ENCODE measurements at regions not wholly inside any gene's neighbourhood (a gene's known extent, or its start where the extent isn't known, plus 50 kb on each side); places are given as distances from the start of the nearest gene placed in this dataset.
"Not testable (repeated sequence)": the region's sequence is repeated elsewhere in the genome, so short reads cannot be mapped to it uniquely, and the experiment has no call there.

DNA sequence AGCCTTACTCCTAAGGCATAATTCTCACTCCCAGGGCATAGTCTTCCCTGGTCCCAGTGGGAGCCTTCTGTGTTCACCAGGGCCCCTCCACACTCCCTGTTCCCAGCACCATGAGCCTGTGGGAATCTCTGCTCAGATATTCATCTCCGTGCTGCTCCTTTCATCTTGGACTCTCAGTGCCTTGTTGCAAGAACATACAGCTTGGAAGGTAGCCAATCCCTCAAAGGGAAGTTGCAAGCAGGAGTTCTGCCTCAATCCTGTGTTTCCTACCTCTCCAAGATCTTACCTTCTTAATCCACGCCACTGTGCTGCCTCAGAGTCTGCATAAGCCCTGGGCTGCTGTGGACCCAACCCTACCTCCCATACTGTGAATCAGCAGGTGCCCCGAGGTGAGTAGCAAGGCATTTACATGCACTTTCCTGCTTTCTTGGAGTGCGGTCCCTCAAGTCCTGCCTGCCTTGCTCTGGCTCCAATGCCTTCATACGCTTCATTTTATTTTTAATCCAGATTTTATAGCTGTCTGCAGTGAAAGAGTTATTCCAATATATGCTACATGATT lies 413.8 kb upstream of the RAB6C start:
- DNase-seq (ENCODE audit: low read depth), result no peak

- not testable (repeated sequence) for DNase-seq (ENCODE audit: low read depth)
Measured at GRCh38 chr2:129570812-129571211, 408.7 kb upstream of the RAB6C start.

DNA sequence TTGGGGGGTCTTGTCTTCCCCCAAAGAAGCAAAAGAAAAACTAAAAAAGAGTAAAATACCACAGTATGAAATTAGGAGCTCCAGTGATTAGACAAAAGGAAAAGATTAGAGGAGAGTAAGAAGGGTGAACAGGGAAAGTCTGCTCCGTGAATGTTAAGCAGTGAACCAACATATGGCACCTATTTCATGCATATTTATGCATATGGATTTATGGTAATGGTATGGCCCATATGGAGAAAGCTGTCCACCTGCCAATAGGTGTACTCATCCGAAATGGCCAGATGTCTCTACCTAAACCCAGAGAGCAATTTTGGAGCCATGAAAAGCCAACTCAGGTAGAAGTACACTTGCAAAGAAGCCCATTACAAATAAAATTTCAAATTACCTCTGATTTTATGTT lies 404.0 kb upstream of the RAB6C start:
- no peak for DNase-seq (ENCODE audit: low read depth)

DNA sequence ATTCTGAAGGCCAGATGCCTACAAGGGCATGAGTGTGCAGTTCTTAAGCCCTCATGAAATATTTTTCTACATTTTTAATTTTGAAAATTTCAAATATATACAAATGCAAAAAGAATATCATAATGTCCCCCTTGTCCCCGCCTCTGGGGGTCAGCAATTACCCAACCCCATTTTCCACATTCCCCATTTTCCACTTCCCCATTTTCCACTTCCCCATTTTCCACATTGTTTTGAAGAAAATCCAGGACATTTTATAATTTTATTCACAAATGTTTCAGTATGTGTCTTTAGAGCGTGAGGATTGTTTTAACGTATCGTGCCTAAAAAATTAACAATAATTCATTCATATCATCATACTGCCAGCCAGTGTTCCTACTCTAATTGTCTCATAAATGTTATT lies 403.6 kb upstream of the RAB6C start:
- no peak for DNase-seq (ENCODE audit: low read depth)

DNA sequence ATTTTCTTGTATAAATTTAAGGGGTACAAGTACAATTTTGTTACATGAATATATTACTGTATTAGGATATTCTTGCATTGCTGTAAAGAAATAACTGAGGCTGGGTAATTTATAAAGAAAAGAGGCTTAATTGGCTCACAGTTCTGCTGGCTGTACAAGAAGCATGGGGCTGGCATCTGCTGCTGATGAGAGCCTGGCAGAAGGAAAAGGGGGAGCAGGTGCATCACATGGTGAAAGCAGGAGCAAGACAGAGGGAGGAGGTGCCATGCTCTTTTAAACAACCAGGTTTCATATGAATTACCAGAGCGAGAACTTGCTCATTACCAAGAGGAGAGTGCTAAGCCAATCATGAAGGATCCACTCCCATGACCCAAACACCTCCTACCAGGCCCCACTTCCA lies 399.5 kb upstream of the RAB6C start:
- no peak for DNase-seq (ENCODE audit: low read depth)

DNA sequence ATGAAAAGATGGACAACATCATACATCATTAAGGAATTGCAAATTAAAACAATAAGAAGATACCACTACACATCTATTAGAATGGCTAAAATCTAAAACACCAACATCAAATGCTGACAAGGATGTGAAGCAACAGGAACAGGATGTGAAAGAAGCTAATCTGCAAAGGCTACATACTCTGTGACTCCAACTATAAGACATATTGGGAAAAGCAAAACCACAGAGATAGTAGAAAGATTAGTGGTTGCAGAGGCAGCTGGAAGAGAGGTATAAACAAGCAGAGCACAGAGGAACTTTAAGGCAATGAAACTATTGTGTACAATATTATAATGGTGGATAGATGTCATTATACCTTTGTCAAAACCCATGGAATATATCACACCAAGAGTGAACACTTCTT lies 393.7 kb upstream of the RAB6C start:
- no peak for DNase-seq (ENCODE audit: low read depth)

DNA sequence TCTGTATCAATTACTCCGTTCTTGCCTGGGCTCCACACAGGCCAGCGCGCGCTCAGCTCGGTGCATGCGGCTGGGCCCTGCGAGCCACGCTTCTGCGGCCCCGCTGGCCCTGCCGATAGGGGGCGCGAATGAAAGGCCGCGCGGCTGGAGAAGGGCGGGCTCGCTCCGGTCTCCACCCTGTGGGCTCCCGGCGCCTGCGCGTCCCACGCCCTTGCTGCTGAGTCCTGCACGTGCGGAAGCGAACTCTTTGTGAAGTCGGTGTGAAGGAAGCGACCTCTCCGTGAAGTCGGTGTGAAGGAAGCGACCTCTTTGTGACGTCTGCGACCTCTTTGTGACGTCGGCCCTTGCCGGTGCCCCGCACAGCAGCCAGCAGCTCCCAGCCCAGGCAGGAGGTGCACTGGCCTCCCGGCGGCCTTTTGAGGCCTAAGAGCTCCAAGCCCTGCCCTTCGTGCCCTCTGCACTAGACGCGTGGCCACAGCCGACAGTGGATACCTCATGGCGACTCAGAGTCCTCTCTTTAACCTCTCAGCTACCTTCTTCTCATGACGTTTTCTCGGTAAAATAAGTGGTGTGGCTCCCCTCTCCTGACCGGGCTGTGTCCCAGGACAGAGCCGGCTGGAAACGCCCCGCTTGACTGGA lies 391.9 kb upstream of the RAB6C start:
- no peak for DNase-seq (ENCODE audit: low read depth)

DNA sequence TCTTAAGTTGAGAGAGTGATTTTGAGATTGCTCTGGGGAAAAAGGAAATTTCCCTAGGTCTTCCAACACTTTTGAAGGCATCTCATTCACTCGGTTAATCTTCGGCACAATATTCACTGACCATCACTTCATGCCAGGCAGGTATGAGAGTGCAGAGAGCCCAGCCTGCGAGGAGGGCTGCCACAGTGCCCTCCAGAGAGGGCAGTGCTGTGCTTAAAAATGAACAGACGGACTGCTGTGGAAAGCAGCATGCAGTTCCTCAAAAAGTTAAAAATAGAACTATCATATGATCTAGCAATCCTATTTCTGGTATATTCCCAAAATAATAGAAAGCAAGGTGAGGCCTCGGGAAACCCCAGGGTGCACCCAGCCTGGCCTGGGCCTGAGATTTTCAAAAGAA lies 374.9 kb upstream of the RAB6C start:
- DNase-seq (ENCODE audit: low read depth), result no peak

DNA sequence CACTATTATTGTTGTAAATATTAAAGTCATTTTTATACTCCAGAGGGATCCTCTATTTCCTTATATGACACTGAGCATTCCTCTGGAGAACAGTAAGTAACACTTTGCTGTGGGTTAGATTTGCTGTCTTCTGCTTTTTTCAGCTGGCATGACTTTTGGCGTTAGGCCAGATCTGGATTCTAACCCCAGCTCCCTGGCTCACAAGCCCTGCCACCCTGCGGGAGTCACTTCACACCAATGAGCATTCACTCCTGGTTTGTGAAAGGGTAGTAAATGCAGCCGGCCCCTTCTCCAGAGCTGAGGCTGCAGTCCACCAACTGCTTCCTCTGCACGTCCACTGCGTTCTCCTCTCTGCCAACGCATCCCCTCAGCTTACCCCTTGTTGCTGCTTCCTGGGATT lies 373.8 kb upstream of the RAB6C start:
- DNase-seq (ENCODE audit: low read depth), result no peak

DNA sequence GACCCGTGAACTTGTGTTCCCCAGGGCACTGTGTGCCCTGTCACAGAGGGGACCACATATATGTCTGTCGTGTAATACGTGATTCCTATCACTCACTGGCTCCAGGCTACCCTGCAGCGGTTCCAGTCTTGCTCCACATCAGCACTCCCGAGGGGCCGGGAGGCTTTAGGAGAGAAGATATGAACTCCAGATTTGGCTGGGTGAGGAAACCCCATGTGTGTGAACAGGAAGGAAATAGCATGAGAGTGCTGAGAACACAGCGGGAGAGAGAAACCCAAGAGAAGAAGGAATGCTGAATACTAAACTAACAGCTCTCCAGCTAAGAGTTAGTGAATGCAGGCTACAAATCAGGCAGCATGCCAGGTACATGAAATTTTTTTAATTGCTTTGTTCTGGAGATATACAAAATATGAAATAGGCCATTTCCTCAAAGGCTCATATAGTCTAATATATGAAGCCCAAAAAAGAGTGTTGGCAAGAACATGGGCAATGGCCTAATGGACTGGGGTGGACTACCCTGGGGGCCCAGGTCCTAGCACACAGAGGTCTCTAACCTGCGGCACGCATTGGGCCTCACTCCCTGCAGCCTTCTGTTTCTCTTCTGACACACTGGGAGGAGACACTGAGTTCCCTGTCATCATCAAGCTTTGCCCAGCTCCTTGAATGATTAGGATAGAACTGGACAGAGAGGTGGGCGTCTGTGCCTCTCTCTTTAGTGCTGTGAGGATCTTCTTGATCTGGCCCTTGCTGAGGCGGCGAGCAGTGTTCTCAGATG lies 372.8 kb upstream of the RAB6C start:
- no peak for DNase-seq (ENCODE audit: low read depth)

DNA sequence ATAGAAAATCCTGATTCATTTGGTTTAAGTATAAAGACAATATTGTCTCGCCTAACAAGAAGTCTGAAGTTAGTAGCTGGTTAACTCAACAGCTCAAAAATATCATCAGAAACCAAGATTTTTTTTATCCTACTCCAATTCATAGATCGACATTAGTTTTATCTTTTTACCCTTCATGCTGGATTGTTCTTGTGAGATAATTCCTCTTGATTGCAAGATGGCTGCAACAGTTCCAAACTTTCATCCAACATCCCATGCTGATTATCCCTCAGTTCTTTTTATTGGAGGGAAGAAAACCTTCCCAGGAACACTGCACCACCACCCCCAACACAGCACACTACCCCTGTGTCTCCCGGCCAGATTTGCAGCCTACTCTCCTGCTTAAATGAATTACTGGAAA lies 370.2 kb upstream of the RAB6C start:
- DNase-seq (ENCODE audit: low read depth), result no peak

DNA sequence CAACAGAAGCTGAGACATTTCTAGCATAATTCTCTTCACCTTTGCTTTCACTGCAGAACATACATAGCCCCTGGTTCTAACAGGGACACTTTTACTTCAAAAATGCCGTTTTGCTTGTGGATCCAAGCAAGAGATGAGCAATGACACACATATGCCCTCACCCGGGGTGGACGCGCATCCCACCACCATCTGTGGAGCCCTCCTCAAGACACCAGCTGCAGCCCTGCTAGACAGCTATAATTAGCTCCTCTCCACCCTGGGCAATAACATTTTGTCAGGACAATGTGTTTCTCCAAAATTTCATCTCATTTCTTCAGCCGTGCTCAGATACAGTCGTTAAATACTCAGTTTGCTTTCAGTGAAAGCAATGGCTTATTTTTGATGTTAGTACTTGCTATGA lies 368.7 kb upstream of the RAB6C start:
- no peak for DNase-seq (ENCODE audit: low read depth)

DNA sequence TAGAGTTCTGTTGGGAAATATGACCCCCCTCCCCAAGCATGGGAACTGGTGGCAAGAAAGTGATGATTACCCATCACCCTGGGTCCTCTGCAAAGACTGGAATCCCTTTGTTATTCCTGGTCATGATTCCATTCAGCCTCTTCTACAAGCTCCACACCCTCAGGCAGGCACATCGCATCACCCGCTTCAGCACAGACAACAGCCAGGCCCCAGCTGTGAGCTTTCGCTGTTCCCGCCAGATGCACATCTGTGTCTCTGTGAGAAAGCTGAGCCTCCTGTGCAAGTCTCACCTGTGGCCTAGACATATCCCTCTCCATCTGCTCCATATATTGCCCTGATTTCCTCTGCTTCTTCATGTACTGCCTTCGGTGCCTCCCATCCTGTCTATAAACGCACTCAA lies 368.0 kb upstream of the RAB6C start:
- DNase-seq (ENCODE audit: low read depth), result no peak

DNA sequence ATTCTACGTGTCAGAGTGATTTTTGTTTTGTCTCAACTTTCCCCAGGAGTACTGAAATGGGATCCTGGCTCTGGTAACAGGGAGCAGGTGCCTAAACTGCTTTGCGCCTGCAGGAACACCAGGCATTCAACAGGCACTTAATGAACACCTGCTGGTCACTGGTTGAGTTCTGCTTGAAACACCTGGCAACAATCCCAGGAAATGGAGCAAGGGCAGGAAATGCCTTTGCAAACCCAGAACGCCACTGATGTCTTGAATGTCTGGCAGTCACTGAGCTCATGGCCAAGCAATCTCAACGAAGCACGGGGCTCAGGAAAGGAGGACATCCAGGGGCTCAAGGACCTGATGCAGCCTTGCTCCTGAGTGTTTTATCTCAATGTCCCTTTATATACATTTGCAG lies 360.0 kb upstream of the RAB6C start:
- DNase-seq (ENCODE audit: low read depth), result no peak

- no peak for DNase-seq (ENCODE audit: low read depth)
Measured at GRCh38 chr2:129620411-129620810, 359.1 kb upstream of the RAB6C start.

DNA sequence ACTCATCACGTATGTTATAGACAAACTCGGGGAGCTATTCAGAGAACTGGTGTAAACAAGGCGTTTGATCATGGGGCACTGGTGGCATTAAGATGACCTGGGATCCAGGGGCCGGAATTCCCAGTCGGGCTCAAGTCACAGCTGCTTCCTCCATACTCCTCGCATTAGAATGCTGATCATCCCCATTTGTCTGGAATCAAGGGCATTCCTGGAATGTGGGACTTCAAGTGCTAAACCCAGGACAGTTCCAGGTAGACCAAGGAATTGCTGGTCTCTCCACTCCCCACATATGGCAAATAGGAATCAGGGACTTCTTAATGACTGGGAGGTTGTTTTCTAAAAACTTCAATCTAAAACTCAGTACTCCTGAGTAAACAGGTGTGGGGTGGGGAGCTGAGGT lies 355.7 kb upstream of the RAB6C start:
- DNase-seq (ENCODE audit: low read depth), result no peak

DNA sequence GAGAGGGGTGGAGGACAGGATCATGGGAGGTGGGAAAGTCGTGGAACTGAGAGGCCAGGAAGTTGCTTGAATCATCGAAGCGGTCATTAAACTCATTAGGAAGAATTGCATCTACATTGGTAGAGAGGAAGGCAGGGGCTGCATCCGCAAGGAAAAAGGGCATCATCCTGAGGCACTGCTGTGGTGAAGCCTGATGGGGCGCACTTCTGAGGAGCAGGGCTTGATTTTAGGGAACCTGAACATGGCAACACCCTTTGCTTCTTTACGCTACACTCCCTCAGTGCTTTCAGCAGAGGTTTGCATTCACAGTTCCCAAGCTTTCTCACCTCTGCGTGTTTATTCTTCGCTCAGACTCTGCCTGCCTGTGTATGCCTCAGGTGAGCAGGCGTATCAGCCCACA lies 352.0 kb upstream of the RAB6C start:
- no peak for DNase-seq (ENCODE audit: low read depth)

- no peak for DNase-seq (ENCODE audit: low read depth)
Measured at GRCh38 chr2:129636692-129637091, 342.8 kb upstream of the RAB6C start.

- no peak for DNase-seq (ENCODE audit: low read depth)
Measured at GRCh38 chr2:129641371-129641770, 338.1 kb upstream of the RAB6C start.

- no peak for DNase-seq (ENCODE audit: low read depth)
Measured at GRCh38 chr2:129642526-129643043, 336.9 kb upstream of the RAB6C start.

DNA sequence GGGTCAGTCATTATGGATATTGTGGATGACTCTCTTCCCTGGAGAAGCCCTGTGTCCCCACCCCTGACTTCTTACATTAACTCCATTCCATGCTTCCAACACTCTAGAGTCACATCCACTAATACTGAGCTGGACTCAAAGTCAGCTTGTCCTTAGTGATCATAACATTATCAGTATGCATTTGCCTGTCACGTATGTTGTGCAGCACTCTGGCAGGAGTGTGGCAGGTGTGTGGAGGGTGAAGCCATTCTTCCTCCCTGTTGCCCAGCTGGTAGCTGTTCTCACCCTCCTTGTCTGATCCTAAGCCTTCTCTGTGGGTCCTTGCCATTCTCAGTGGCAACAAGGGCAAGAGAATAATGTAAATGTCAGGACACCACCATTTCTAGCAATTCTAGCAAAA lies 334.1 kb upstream of the RAB6C start:
- DNase-seq (ENCODE audit: low read depth), result no peak

DNA sequence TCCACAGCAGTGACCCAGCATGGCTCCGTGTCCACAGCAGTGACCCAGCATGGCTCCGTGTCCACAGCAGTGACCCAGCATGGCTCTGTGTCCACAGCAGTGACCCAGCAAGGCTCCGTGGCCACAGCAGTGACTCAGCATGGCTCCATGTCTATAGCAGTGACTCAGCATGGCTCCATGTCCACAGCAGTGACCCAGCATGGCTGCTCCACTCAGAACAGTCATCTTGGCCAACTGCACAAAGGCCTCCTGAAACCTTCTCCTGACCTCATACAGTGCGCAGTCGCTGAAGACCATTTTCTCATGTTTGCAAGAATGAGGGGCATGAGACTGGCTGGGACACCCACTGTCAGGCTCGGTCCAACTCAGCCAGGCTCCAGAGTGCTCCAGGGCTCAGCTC lies 333.4 kb upstream of the RAB6C start:
- no peak for DNase-seq (ENCODE audit: low read depth)

DNA sequence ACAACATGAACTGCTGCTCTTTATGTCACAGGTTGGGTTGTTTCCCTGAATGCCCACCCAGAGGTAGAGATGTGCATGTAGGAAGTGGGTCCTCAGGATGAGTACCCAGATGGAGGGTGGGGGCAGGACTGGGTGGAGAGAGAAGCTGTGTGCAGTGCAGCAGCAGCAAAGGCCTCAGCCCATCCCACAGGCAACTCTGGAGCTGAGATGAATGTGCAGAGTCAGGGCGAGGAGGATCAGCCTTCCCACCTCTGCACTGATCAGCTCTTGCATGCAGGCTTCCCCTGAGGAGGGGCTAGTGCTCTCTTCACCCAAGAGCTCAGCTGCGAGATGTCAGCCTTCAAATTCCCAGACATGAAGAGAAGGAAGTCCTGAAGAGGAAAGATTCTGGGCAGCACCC lies 326.2 kb upstream of the RAB6C start:
- DNase-seq (ENCODE audit: low read depth), result no peak

DNA sequence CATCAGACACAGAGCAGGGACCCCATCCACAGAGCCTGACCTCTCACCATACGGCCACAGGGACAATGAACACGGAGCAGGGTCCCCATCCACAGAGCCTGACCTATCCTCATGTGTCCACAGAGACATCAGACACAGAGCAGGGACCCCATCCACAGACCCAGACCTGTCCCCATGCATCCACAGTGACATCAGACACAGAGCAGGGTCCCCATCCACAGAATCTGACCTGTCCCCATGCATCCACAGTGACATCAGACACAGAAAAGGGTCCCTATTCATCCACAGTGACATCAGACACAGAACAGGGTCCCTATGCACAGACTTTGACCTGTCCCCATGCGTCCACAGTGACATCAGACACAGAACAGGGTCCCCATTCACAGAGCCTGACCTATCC lies 325.1 kb upstream of the RAB6C start:
- DNase-seq (ENCODE audit: low read depth), result no peak
